GM18870 (cell line): ENCODE measurements at regions not wholly inside any gene's neighbourhood (a gene's known extent, or its start where the extent isn't known, plus 50 kb on each side); places are given as distances from the start of the nearest gene placed in this dataset.

Source experiments
- ATAC-seq: cut with Tn5 transposase; IDR thresholded peaks from one replicate; pipeline ENCODE4 v1.9.1; 2021; ENCODE audit warnings: moderate library complexity; ENCODE audit not compliant: unreplicated experiment

- ATAC-seq, result no peak
Observed at GRCh38 chr13:86714495-86714894, 915.3 kb upstream of the SLITRK6 start.

DNA sequence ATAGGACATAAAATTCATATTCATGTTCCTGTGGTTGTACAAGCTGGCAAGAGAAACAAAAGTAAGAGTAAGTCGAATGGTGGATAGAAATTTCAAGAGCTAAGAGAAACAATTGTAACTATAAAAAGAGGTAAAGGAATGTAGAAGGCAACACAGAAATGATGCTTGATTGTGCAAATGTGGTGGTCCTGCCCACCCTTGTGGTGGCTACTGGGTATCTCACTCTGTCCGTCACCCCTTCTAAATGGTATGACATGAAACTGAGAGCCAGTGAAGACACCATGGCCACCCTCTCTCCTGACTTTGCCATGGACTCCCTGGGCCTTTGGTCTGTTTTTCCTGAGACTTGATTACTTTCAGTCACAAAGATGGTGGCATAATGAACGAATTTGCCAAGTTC, 925.9 kb upstream of the SLITRK6 start:
- ATAC-seq, result no peak

GRCh38 chr13:86729206-86729605, 930.0 kb upstream of the SLITRK6 start:
- ATAC-seq, result no peak

- ATAC-seq, result no peak
Observed at GRCh38 chr13:86731987-86732386, 932.8 kb upstream of the SLITRK6 start.

DNA sequence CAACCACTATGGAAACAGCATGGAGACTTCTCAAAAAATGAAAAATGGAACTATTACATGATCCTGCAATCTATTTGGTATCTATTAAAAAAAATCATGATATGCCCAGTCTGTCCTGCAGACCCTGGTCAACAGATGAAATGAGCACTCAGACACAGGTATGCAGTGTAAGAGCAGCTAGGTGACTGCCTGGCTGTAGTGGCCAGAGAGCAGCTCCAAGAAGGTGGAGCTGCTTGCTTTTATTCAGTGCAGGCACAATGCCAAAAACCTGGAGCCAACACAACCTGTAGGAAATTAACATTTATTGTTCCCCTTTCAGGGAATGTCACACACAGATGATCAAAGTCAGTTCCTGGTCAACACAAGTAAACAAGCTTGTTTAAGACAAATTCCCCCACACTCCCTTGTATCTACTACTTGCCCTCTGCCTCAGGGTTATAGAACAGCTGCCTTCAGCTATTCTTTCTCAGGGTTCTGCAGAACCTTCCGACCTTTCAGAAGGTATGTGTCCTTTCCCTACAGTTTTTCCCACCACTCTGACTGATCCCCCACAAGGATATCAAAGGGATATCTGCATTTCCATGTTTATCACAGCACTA, 933.7 kb upstream of the SLITRK5 start:
- no peak for ATAC-seq

DNA sequence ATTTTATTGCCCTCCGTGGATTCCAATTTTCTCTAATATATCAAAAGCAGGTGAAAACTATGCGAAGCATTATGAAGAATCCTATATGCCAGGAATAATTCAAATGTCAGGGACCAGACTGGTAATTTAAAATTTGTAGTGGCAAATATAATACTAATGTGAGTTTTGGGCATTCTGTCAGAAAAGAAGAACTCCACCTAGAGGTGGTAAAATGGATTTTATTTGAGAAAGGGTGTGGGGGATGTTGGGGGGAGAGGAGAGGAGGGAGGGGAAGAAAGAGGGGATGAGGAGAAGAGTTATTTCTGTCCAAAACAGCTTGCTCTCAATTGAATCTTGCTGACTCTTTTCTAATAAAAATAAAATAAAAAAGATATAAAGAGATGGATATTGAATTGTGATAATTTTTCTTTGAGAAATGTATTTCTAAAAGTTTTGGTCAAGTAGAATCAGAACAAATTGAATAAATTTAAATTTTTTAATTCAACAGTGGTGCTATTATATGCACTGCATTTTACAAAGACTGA, 929.3 kb upstream of the SLITRK5 start:
- ATAC-seq, result no peak

DNA sequence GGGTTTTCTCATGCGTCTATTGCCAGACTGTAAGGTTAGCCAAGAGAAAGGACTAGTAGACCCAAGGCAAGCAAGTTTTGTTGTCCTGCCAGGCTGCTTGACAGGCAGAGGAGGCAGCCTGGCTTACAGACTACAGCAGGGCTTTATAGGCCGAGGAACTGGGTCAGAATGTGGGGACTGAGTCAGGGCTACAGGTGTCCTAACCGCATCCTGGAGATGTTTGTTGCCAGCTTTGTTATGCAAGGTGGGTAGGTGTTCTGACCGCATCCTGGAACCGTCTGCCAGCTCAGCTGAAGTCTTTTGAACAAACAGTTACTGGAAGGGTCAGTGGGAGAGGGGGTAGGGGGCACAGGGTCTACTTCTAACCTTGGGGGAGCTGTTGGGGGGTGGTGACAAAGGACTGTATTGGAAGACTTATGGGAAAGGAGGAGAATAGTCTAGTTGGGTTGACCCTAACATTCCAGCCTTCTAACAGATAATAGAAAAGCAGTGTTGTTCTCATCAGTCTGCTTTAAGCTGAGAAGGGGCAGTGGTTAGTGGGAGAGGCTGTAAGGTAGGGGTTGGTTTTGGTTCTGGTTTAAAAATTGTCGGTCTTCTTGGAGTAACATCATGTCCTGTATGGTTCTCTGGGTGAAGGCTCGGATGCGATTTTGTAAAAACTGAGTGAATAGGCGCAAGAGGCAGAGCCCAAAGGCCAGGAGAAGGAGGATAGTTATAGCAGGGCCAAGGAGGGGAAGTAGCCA, 913.8 kb upstream of the SLITRK5 start:
- no peak for ATAC-seq

DNA sequence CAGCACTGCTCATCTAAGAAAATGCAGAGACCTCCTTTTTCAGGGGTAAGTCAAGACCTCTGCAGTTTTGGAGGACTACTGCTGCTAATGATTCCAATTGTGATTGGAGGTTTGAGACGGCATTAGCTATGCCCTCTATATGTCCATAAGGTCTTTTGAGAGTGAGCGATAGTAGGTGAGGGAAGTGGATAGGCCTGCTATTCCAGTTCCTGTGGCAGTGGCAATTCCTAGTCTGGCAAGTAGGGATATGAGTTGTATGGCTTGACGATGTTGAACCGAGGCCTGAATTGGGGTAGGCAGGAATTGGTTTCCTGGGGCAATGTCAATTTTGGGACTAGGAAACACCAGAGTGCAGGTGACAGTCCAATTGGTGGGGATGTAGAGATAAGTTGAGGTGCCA, 913.1 kb upstream of the SLITRK5 start:
- no peak for ATAC-seq

DNA sequence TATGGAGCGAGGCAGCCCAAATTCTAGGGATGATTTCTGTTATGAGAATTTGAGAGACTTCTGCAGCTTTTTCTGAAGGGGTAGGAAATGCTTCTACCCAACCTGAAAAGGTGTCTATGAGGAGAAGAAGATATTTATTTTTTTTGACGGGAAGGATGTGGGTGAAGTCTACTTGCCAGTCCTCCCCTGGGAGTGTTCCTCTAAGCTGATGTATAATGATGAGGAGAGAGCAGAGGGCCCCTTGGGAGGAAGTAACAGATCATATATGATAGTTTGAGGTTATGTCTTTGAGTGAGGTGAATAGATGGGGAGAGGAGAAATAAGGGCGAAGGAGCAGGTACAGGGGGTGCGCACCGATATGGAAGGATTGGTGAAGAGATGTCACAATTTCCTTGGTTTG, 910.6 kb upstream of the SLITRK5 start:
- ATAC-seq, result no peak

DNA sequence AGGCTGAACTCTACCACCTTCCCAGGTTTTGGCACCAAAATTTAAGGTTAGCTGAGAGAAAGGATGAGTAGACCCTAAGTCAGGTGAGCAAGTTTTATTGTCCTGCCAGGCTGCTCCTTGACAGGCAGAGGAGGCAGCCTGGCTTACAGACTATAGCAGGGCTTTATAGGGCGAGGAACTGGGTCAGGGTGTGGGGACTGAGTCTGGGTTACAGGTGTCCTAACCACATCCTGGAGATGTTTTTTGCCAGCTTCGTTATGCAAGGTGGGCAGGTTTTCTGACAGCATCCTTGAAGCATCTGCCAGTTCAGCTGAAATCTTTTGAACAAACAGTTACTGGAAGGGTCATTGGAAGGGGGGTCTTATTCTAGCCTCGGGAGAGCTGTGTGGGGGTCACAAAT, 905.7 kb upstream of the SLITRK5 start:
- ATAC-seq, result no peak

DNA sequence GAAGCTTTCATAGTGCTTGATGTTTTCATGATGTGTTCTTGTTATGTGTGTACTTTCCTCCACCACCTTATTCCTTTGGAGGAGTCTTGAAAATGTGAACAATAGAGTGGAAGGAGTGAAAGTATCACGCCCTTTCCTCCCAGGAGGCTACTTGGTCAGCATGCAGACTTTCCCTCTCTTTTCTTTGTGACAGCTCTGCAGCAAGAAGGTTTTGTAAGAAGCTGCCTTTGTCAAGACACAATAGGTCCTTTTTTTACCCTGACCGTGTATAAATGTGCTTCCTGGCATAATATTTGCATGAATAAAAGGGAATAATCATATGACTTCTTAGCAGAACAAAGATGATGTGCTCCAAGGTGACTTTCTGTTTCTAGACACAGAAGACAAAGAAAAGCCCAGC, 882.6 kb upstream of the SLITRK5 start:
- ATAC-seq, result no peak

DNA sequence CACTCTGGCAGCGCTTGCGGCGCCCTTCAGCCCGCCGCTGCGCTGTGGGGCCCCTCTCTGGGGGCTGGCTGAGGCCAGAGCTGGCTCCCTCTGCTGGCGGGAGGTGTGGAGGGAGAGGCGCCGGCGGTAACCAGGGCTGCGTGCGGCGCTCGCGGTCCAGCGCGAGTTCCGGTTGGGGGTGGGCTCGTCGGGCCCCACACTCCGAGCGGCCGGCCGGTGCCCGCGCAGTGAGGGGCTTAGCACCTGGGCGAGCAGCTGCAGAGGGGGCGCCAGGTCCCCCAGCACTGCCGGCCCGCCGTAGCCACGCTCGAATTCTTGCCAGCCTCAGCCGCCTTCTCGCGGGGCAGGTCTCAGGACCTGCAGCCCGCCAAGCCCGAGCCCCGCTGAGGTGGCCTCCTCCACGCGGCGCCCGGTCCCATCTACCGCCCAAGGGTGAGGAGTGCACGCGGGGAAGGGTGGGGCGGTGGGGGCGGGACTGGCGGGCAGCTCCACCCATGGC, 879.0 kb upstream of the SLITRK5 start:
- no peak for ATAC-seq

DNA sequence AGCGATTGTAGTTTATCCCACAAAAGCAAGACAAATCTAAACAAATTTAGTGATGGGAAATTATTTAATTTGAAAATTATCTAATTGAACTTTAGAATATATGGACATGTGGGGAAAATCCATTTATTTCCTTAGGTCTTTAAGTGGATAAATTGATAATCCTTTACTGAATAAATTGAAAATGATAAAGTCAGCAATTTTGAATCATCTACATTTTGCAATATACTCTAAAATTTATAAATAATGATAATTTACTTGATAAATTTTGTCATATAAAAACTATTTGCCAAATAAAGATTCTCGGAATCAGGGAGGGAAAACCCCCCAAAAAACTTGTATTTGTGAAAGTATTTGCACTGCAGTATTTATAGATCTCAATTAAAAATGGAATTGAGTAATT, 875.3 kb upstream of the SLITRK5 start:
- ATAC-seq, result no peak

DNA sequence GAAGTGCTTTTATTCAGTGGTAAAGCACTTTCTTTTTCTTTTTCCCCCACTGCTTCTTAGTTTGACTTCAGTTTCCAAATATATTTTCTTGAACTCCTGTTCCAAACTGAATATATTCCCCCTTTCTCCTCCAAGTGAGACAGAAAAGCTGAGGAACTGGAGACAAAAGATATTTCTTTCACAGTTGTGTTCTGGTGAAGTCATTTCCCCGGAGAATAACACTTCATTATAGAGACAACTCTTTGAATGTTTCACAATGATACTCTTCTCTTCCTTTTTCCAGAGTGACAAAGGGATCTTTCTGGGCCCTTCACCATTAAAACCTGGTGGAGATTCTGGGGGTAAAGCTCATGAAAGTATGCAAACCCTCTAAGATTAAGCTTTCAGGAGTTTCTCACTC, 860.8 kb upstream of the SLITRK5 start:
- no peak for ATAC-seq

- ATAC-seq, result no peak
Observed at GRCh38 chr13:86813198-86813597, 858.0 kb upstream of the SLITRK5 start.

DNA sequence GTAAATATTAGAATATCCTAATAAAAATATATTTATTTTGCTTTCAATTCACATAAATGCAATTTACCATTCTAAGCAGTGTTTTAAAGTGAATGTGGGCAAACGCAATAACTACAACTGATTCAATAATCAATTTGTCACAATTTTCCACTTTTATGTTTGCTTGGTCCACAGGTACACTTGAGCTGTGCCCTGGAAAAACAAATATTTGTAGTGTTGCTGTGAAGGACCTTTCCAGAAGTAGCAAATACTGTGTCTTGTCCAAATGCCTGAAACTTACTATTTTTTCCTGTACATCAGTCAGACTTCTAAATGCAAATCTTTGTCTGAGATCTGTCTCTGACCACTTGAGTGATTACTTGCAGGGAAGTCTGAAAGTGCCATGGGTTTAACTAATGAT, 845.8 kb upstream of the SLITRK5 start:
- no peak for ATAC-seq

GRCh38 chr13:86826232-86826631, 844.9 kb upstream of the SLITRK5 start:
- no peak for ATAC-seq

- ATAC-seq, result no peak
Observed at GRCh38 chr13:86830046-86830445, 841.1 kb upstream of the SLITRK5 start.

DNA sequence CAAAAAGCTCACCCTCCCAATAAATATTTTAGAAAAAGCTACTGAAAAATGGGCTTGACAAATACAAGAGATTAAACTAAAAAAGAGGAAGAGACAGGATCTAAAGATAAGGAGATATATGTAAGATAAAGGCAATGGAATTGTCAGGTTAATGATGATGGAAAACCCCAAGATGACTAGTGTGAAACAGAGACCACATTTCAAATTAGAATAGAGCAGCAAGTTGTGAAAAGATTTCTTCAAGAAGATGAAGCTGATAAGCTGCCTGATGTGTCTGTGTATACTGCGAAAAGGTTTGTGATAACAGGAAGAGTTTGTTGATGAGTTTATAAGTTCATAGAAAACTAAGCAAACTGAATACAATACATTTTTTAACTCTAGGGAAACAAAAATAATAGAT, 840.1 kb upstream of the SLITRK5 start:
- ATAC-seq, result no peak

- ATAC-seq, result no peak
Observed at GRCh38 chr13:86838411-86839120, 832.6 kb upstream of the SLITRK5 start.

GRCh38 chr13:86839221-86839620, 832.0 kb upstream of the SLITRK5 start:
- ATAC-seq, result no peak
